ENCODE measurements at regions not wholly inside any gene's neighbourhood (a gene's known extent, or its start where the extent isn't known, plus 50 kb on each side); places are given as distances from the start of the nearest gene placed in this dataset.

DNA sequence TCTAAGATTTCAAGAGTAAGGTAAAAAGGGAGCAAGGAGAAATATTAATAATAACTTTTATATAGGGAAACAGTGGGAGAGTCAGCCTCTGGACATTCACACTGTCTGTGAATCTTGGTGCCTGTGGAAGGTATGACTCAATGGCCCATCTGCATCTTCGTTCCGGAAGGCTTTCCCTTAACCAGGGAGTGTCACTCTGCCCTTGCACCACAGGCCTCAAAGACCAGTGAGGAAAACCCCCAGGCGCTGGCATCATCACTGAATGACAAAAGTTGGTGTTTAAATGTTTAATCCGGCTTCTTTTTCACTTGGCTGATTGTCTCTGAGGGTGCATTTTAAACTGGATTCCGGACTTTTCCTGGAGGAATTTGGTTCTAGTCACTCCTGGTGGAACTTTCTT, 522.4 kb upstream of the TLE4 start:
- H3K4me3 ChIP-seq (replicated peaks in 1 of 3; ENCODE audit: low read depth in 2 of 3, low read length in 3 of 3) = no peak overlapping the region
- no peaks in the 10 kb centered on the region for H3K27me3 ChIP-seq (ENCODE audit: control insufficient read depth in 2 of 2, insufficient read depth in 2 of 2, low read length in 2 of 2)
- H3K4me2 ChIP-seq (replicated peaks; ENCODE audit: extremely low read depth, low read length, poor library complexity, severe bottlenecking) = no peak overlapping the region
- H3K9ac ChIP-seq (ENCODE audit: insufficient read depth, low read length, poor library complexity, severe bottlenecking) = no peak overlapping the region
- TF ChIP-seq, protein P1, sequence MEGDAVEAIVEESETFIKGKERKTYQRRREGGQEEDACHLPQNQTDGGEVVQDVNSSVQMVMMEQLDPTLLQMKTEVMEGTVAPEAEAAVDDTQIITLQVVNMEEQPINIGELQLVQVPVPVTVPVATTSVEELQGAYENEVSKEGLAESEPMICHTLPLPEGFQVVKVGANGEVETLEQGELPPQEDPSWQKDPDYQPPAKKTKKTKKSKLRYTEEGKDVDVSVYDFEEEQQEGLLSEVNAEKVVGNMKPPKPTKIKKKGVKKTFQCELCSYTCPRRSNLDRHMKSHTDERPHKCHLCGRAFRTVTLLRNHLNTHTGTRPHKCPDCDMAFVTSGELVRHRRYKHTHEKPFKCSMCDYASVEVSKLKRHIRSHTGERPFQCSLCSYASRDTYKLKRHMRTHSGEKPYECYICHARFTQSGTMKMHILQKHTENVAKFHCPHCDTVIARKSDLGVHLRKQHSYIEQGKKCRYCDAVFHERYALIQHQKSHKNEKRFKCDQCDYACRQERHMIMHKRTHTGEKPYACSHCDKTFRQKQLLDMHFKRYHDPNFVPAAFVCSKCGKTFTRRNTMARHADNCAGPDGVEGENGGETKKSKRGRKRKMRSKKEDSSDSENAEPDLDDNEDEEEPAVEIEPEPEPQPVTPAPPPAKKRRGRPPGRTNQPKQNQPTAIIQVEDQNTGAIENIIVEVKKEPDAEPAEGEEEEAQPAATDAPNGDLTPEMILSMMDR (IDR thresholded peaks at IDR 0.05) = no peak
- WGBS (ENCODE audit: insufficient coverage) = no CpG with 5 or more reads among the region's 5 CpGs
- H3K27ac ChIP-seq (ENCODE audit: low read depth in 1 of 2, low read length in 2 of 2) = no peak overlapping the region
- H3K9me3 ChIP-seq (replicated peaks in 1 of 2; ENCODE audit: control insufficient read depth in 1 of 2, insufficient read depth in 1 of 2, low read length in 2 of 2) = no peaks in the 10 kb centered on the region
- H3K79me2 ChIP-seq (ENCODE audit: insufficient read depth, low read length) = no peaks in the 10 kb centered on the region
- Mint-ChIP-seq H3K27ac (no peak overlapping the region), H3K9me3 (peaks cover 0 to 5% (median 2%) of the 10 kb centered on the region in 7 donors), H3K4me3 (no peak overlapping the region), H3K36me3 (no peaks in the 10 kb centered on the region), H3K27me3 (ENCODE audit: low read depth in 3 of 3) (peaks cover 0 to 2% (median 0%) of the 10 kb centered on the region in 3 donors), H3K4me1 (no peaks in the 10 kb centered on the region)
- H3K36me3 ChIP-seq (replicated peaks in 1 of 2; ENCODE audit: control insufficient read depth in 1 of 2, insufficient read depth in 2 of 2, low read length in 2 of 2) = no peaks in the 10 kb centered on the region
- intact Hi-C loops (cut with micrococcal nuclease) = no loop called here
- H4K20me1 ChIP-seq (ENCODE audit: insufficient read depth, low read length) = no peaks in the 10 kb centered on the region
- no peaks in the 10 kb centered on the region for H3K4me1 ChIP-seq (ENCODE audit: control insufficient read depth in 1 of 2, insufficient read depth in 2 of 2, low read length in 2 of 2)
- no peak overlapping the region for H2AFZ ChIP-seq (ENCODE audit: insufficient read depth, low read depth, low read length, poor library complexity, severe bottlenecking)
- no peak for DNase-seq

DNA sequence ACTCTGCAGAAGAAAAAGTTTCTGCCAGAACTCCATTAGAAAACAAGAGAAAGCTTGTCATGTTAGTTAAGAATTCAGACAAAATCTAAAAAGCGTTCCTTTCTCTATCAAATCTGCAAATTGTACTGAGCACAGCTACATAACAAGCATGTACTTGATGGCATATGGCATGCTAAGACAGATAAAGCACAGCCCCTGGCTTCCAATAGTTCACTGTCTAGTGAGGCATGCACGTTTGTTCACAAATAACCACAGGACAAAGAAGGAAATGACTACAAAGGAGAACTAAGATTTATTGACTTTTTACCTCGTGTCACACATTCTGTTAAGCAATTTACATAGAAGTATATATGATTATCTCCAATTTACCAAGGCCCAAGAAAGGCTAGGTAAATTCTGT, 518.2 kb upstream of the TLE4 start:
- Mint-ChIP-seq H3K4me1 (no peaks in the 10 kb centered on the region), H3K9me3 (peaks cover 0 to 2% (median 0%) of the 10 kb centered on the region in 7 donors), H3K27me3 (ENCODE audit: low read depth in 3 of 3) (peaks cover 0 to 2% (median 0%) of the 10 kb centered on the region in 3 donors), H3K27ac (no peak overlapping the region), H3K4me3 (no peak overlapping the region), H3K36me3 (no peaks in the 10 kb centered on the region)
- intact Hi-C loops (cut with micrococcal nuclease) = no loop called here
- no peaks in the 10 kb centered on the region for H4K20me1 ChIP-seq (ENCODE audit: insufficient read depth, low read length)
- no CpG with 5 or more reads among the region's 3 CpGs for WGBS (ENCODE audit: insufficient coverage)
- no peak for DNase-seq
- no peaks in the 10 kb centered on the region for H3K79me2 ChIP-seq (ENCODE audit: insufficient read depth, low read length)
- no peaks in the 10 kb centered on the region for H3K9me3 ChIP-seq (replicated peaks in 1 of 2; ENCODE audit: control insufficient read depth in 1 of 2, insufficient read depth in 1 of 2, low read length in 2 of 2)
- H3K27ac ChIP-seq (ENCODE audit: low read depth in 1 of 2, low read length in 2 of 2) = no peak overlapping the region
- H3K9ac ChIP-seq (ENCODE audit: insufficient read depth, low read length, poor library complexity, severe bottlenecking) = no peak overlapping the region
- TF ChIP-seq, protein P1 (IDR thresholded peaks at IDR 0.05) = no peak
- no peak overlapping the region for H3K4me3 ChIP-seq (replicated peaks in 1 of 3; ENCODE audit: low read depth in 2 of 3, low read length in 3 of 3)
- H3K4me1 ChIP-seq (ENCODE audit: control insufficient read depth in 1 of 2, insufficient read depth in 2 of 2, low read length in 2 of 2) = no peaks in the 10 kb centered on the region
- no peaks in the 10 kb centered on the region for H3K36me3 ChIP-seq (replicated peaks in 1 of 2; ENCODE audit: control insufficient read depth in 1 of 2, insufficient read depth in 2 of 2, low read length in 2 of 2)
- H3K27me3 ChIP-seq (ENCODE audit: control insufficient read depth in 2 of 2, insufficient read depth in 2 of 2, low read length in 2 of 2) = no peaks in the 10 kb centered on the region
- H2AFZ ChIP-seq (ENCODE audit: insufficient read depth, low read depth, low read length, poor library complexity, severe bottlenecking) = no peak overlapping the region
- no peak overlapping the region for H3K4me2 ChIP-seq (replicated peaks; ENCODE audit: extremely low read depth, low read length, poor library complexity, severe bottlenecking)

Measured in CD14-positive monocyte (primary cell).